ENCODE measurements at regions not wholly inside any gene's neighbourhood (a gene's known extent, or its start where the extent isn't known, plus 50 kb on each side); places are given as distances from the start of the nearest gene placed in this dataset.

- H4K20me1 ChIP-seq (ENCODE audit: insufficient read depth, low read length) = no peaks in the 10 kb centered on the region
- no peak overlapping the region for H3K27ac Mint-ChIP-seq
- H3K4me3 ChIP-seq (replicated peaks in 1 of 3; ENCODE audit: low read depth in 2 of 3, low read length in 3 of 3) = no peak overlapping the region
- no peaks in the 10 kb centered on the region for H3K79me2 ChIP-seq (ENCODE audit: insufficient read depth, low read length)
- no peaks in the 10 kb centered on the region for H3K36me3 ChIP-seq (replicated peaks in 1 of 2; ENCODE audit: control insufficient read depth in 1 of 2, insufficient read depth in 2 of 2, low read length in 2 of 2)
- DNase-seq = no peak
- no peaks in the 10 kb centered on the region for H3K4me1 ChIP-seq (ENCODE audit: control insufficient read depth in 1 of 2, insufficient read depth in 2 of 2, low read length in 2 of 2)
- no peak overlapping the region for H3K9ac ChIP-seq (ENCODE audit: insufficient read depth, low read length, poor library complexity, severe bottlenecking)
- H2AFZ ChIP-seq (ENCODE audit: insufficient read depth, low read depth, low read length, poor library complexity, severe bottlenecking) = no peak overlapping the region
- no peak overlapping the region for H3K4me3 Mint-ChIP-seq
- H3K9me3 Mint-ChIP-seq = peaks cover 0 to 10% (median 4%) of the 10 kb centered on the region in 7 donors
- no peaks in the 10 kb centered on the region for H3K4me1 Mint-ChIP-seq
- no peak for TF ChIP-seq CTCF (IDR thresholded peaks at IDR 0.05)
- H3K36me3 Mint-ChIP-seq = no peaks in the 10 kb centered on the region
- H3K27me3 ChIP-seq (ENCODE audit: control insufficient read depth in 2 of 2, insufficient read depth in 2 of 2, low read length in 2 of 2) = no peaks in the 10 kb centered on the region
- H3K9me3 ChIP-seq (replicated peaks in 1 of 2; ENCODE audit: control insufficient read depth in 1 of 2, insufficient read depth in 1 of 2, low read length in 2 of 2) = peaks cover 0 to 9% of the 10 kb centered on the region in 2 donors
- H3K4me2 ChIP-seq (replicated peaks; ENCODE audit: extremely low read depth, low read length, poor library complexity, severe bottlenecking) = no peak overlapping the region
- intact Hi-C loops (cut with micrococcal nuclease) = no loop called here
- WGBS (ENCODE audit: insufficient coverage) = no CpG with 5 or more reads among the region's 5 CpGs
- no peak overlapping the region for H3K27ac ChIP-seq (ENCODE audit: low read depth in 1 of 2, low read length in 2 of 2)
- peaks cover 0 to 1% (median 0%) of the 10 kb centered on the region in 3 donors for H3K27me3 Mint-ChIP-seq (ENCODE audit: low read depth in 3 of 3)
Observed at GRCh38 chr2:122856696-122857095, 1101.2 kb downstream of the TSN start.

GRCh38 chr2:122858075-122858702 lies 1102.7 kb downstream of the TSN start:
- peaks cover 0 to 9% of the 10 kb centered on the region in 2 donors for H3K9me3 ChIP-seq (replicated peaks in 1 of 2; ENCODE audit: control insufficient read depth in 1 of 2, insufficient read depth in 1 of 2, low read length in 2 of 2)
- no peak overlapping the region for H3K4me2 ChIP-seq (replicated peaks; ENCODE audit: extremely low read depth, low read length, poor library complexity, severe bottlenecking)
- H3K9ac ChIP-seq (ENCODE audit: insufficient read depth, low read length, poor library complexity, severe bottlenecking) = no peak overlapping the region
- H3K9me3 Mint-ChIP-seq = peaks cover 0 to 8% (median 4%) of the 10 kb centered on the region in 7 donors
- no peak overlapping the region for H3K27ac Mint-ChIP-seq
- H3K79me2 ChIP-seq (ENCODE audit: insufficient read depth, low read length) = no peaks in the 10 kb centered on the region
- no peaks in the 10 kb centered on the region for H3K36me3 ChIP-seq (replicated peaks in 1 of 2; ENCODE audit: control insufficient read depth in 1 of 2, insufficient read depth in 2 of 2, low read length in 2 of 2)
- H3K27ac ChIP-seq (ENCODE audit: low read depth in 1 of 2, low read length in 2 of 2) = no peak overlapping the region
- H3K4me1 ChIP-seq (ENCODE audit: control insufficient read depth in 1 of 2, insufficient read depth in 2 of 2, low read length in 2 of 2) = no peaks in the 10 kb centered on the region
- no CpG with 5 or more reads among the region's 2 CpGs for WGBS (ENCODE audit: insufficient coverage)
- no peaks in the 10 kb centered on the region for H4K20me1 ChIP-seq (ENCODE audit: insufficient read depth, low read length)
- no peak for TF ChIP-seq CTCF (IDR thresholded peaks at IDR 0.05)
- no peaks in the 10 kb centered on the region for H3K36me3 Mint-ChIP-seq
- no peak overlapping the region for H2AFZ ChIP-seq (ENCODE audit: insufficient read depth, low read depth, low read length, poor library complexity, severe bottlenecking)
- H3K27me3 ChIP-seq (ENCODE audit: control insufficient read depth in 2 of 2, insufficient read depth in 2 of 2, low read length in 2 of 2) = no peaks in the 10 kb centered on the region
- no peak overlapping the region for H3K4me3 Mint-ChIP-seq
- no peak overlapping the region for H3K4me3 ChIP-seq (replicated peaks in 1 of 3; ENCODE audit: low read depth in 2 of 3, low read length in 3 of 3)
- intact Hi-C loops (cut with micrococcal nuclease) = no loop called here
- no peaks in the 10 kb centered on the region for H3K27me3 Mint-ChIP-seq (ENCODE audit: low read depth in 3 of 3)
- no peaks in the 10 kb centered on the region for H3K4me1 Mint-ChIP-seq
- no peak for DNase-seq
